Gastrocnemius medialis (tissue), 4 donors: ENCODE measurements at regions not wholly inside any gene's neighbourhood (a gene's known extent, or its start where the extent isn't known, plus 50 kb on each side); places are given as distances from the start of the nearest gene placed in this dataset.

Source experiments
- CTCF ChIP-seq, 5 experiments: fragments of 450-650 bp in 3 of 5; fragments of 200-600 bp in 2 of 5; sonication (generic) in 2 of 5; IDR thresholded peaks in 4 of 5; conservative IDR thresholded peaks in 1 of 5; 1 replicate in 4 of 5; 2 replicates in 1 of 5; pipeline ENCODE4 v1.5.1; 2016 to 2019; ENCODE audit warnings: antibody characterized with exemption in 5 of 5, mild to moderate bottlenecking in 3 of 5, moderate library complexity in 3 of 5
- POLR2A ChIP-seq, 2 donors: fragments of 450-650 bp; IDR thresholded peaks; one replicate each; pipeline ENCODE4 v1.6.1; 2017; ENCODE audit warnings: antibody characterized with exemption in 2 of 2, mild to moderate bottlenecking in 2 of 2, moderate library complexity in 2 of 2

- TF ChIP-seq CTCF (IDR thresholded peaks at IDR 0.05 in 4 of 5, conservative IDR thresholded peaks at IDR 0.05 in 1 of 5): no peak
- no peak for TF ChIP-seq POLR2A (IDR thresholded peaks at IDR 0.05)
Observed at GRCh38 chr2:147088871-147089270, 756.0 kb upstream of the ACVR2A start.
